HG02981 (cell line): ENCODE measurements at regions not wholly inside any gene's neighbourhood (a gene's known extent, or its start where the extent isn't known, plus 50 kb on each side); places are given as distances from the start of the nearest gene placed in this dataset.

Experiments used
- ATAC-seq: cut with Tn5 transposase; IDR thresholded peaks from one replicate; pipeline ENCODE4 v1.9.1; 2021; ENCODE audit warnings: mild to moderate bottlenecking, moderate library complexity; ENCODE audit not compliant: unreplicated experiment

- no peak for ATAC-seq
Measured at GRCh38 chr4:108301545-108302251, 133.0 kb upstream of the LEF1 start.

- ATAC-seq: no peak
Measured at GRCh38 chr4:108297605-108298004, 128.9 kb upstream of the LEF1 start.

- ATAC-seq: no peak
Measured at GRCh38 chr4:108292229-108292628, 123.5 kb upstream of the LEF1 start.

GRCh38 chr4:108291137-108291536 is 122.4 kb upstream of the LEF1 start:
- ATAC-seq: no peak

GRCh38 chr4:108287834-108288413 is 119.2 kb upstream of the LEF1 start:
- no peak for ATAC-seq

GRCh38 chr4:108280072-108280471 is 111.3 kb upstream of the LEF1 start:
- ATAC-seq: no peak

GRCh38 chr4:108276690-108277089 is 108.0 kb upstream of the LEF1 start:
- no peak for ATAC-seq

GRCh38 chr4:108272986-108273385 is 104.3 kb upstream of the LEF1 start:
- no peak for ATAC-seq

- no peak for ATAC-seq
Measured at GRCh38 chr4:108272561-108272960, 103.8 kb upstream of the LEF1 start.

- no peak for ATAC-seq
Measured at GRCh38 chr4:108272046-108272445, 103.3 kb upstream of the LEF1 start.

- no peak for ATAC-seq
Measured at GRCh38 chr4:108270466-108271450, 102.0 kb upstream of the LEF1 start.

GRCh38 chr4:108264693-108265092 is 96.0 kb upstream of the LEF1 start:
- ATAC-seq: no peak

- no peak for ATAC-seq
Measured at GRCh38 chr4:108263057-108263456, 94.3 kb upstream of the LEF1 start.

GRCh38 chr4:108261026-108261425 is 92.3 kb upstream of the LEF1 start:
- no peak for ATAC-seq

GRCh38 chr4:108256538-108256937 is 87.8 kb upstream of the LEF1 start:
- no peak for ATAC-seq

- no peak for ATAC-seq
Measured at GRCh38 chr4:108255203-108255747, 86.5 kb upstream of the LEF1 start.

- ATAC-seq: no peak
Measured at GRCh38 chr4:108249397-108249796, 80.7 kb upstream of the LEF1 start.

GRCh38 chr4:108247387-108248049 is 78.8 kb upstream of the LEF1 start:
- ATAC-seq: no peak

- ATAC-seq: no peak
Measured at GRCh38 chr4:108244606-108245005, 75.9 kb upstream of the LEF1 start.

GRCh38 chr4:108240366-108240765 is 71.6 kb upstream of the LEF1 start:
- no peak for ATAC-seq

GRCh38 chr4:108237693-108238092 is 69.0 kb upstream of the LEF1 start:
- ATAC-seq: no peak
